DOHH2 (cell line): ENCODE measurements at regions not wholly inside any gene's neighbourhood (a gene's known extent, or its start where the extent isn't known, plus 50 kb on each side); places are given as distances from the start of the nearest gene placed in this dataset.

ENCODE experiments used
- CTCF ChIP-seq: fragments of 200-600 bp; sonication (generic); IDR thresholded peaks from one replicate; pipeline ENCODE4 v1.5.1; 2014; ENCODE audit warnings: antibody characterized with exemption, mild to moderate bottlenecking, low read depth, low read length; ENCODE audit not compliant: poor library complexity, severe bottlenecking
- EZH2phosphoT487 ChIP-seq: fragments of 200-600 bp; sonication (generic); IDR thresholded peaks from 2 replicates; pipeline ENCODE4 v1.6.1; 2017; ENCODE audit warnings: borderline replicate concordance, mild to moderate bottlenecking, antibody characterized with exemption, low read length, moderate library complexity, mixed read lengths

- TF ChIP-seq CTCF (no peak), EZH2phosphoT487 (no peak)
These were observed 353.9 kb upstream of the PAPPA start for GRCh38 chr9:115799734-115800133.
